ENCODE measurements at regions not wholly inside any gene's neighbourhood (a gene's known extent, or its start where the extent isn't known, plus 50 kb on each side); places are given as distances from the start of the nearest gene placed in this dataset.

GRCh38 chr13:83166550-83166949 lies 715.7 kb downstream of the SLITRK1 start:
- TF ChIP-seq ZFX (IDR thresholded peaks at IDR 0.05) (no peak), CTCF (conservative IDR thresholded peaks at IDR 0.05) (no peak)
- H3K27ac ChIP-seq: peak overlapping the region; percentile 63; the same call in 1 of the 2 replicates

- TF ChIP-seq CTCF (conservative IDR thresholded peaks at IDR 0.05) (no peak), ZFX (IDR thresholded peaks at IDR 0.05) (no peak)
- H3K27ac ChIP-seq: no peak overlapping the region
Observed at GRCh38 chr13:83162493-83162892, 719.8 kb downstream of the SLITRK1 start.

DNA sequence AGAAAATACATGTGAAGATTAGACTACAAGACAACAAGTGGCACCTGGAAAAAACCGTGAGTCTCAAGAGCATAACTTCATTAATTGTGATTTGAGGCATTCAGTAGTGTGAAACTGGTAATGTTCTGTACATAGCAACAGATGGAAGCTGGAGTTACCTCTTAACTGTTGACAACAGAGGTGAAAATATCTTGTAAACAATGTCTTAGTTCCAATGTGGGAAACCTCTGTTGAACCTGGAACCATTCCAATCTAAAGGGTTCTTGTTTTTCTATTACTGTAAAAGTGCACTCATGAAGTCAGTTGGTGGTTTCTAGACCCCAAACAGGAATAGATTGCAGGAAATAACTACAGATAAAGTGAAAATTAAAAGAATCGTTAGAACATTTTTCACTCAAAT lies 728.4 kb downstream of the SLITRK1 start:
- no peak overlapping the region for H3K27ac ChIP-seq
- TF ChIP-seq CTCF (conservative IDR thresholded peaks at IDR 0.05): no peak
- TF ChIP-seq ZFX (IDR thresholded peaks at IDR 0.05): no peak

DNA sequence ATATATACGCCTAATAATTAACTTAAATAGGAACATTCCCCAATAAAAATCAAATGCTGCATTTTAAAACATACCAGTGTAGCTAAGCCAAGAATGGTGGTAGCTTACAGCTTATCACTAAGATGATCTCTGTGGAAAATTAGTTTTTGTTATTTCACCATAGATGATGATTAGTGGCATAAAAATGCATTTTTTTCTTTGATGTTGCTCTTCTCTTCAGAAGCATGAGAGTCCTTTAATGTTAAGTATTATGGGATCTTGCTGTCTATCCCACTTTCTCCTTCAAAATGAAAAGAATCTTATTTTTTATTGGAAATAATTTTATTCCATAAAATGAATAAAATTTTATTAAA lies 731.0 kb downstream of the SLITRK1 start:
- H3K27ac ChIP-seq: no peak overlapping the region
- TF ChIP-seq CTCF (conservative IDR thresholded peaks at IDR 0.05) (no peak), ZFX (IDR thresholded peaks at IDR 0.05) (no peak)

DNA sequence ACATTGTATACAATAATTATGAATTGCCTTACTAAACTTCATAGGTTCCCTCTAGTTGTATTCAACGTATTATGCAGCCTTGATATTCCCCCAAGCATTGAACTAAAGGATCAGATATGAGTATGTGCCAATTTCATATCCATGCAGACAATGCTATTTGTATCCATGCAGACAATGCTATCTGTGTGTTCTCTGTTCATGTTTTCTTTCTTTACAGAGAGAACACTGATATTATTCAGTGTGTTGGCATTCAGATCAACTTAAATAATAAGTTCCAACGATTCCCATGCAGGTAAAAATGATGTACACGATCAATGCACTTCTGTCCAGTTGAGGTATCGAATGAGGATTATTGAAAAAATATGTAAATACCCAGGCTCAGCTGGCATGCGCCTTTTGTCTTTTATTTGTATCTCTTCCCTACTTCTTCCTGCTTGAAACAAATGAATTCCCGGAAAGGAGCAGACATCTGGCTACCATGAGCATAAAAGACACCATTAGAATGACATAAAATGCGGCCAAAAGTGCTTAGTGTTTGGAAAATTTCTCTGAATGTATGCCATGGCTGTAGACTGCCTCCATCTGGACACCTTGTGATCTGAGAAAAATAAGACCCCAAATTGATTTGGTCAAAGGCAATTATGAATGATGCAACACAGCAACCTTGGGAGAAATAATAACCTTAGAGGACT lies 731.5 kb downstream of the SLITRK1 start:
- TF ChIP-seq CTCF (conservative IDR thresholded peaks at IDR 0.05): no peak
- TF ChIP-seq ZFX (IDR thresholded peaks at IDR 0.05): no peak

DNA sequence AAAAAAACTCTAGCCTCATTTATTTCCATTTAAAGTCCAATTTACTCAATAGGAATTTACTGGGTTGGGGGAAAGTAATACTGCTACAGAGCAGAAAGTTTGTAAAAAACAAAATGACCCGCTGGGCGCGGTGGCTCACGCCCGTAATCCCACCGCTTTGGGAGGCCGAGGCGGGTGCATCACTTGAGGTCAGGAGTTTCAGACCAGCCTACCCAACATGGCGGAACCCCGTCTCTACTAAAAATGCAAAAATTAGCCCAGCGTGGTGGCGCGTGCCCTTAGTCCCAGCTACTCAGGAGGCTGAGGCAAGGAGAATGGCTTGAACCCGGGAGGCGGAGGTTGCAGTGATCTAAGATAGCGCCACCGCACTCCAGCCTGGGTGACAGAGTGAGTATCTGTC lies 745.6 kb downstream of the SLITRK1 start:
- no peak overlapping the region for H3K27ac ChIP-seq
- no peak for TF ChIP-seq ZFX (IDR thresholded peaks at IDR 0.05)
- TF ChIP-seq CTCF (conservative IDR thresholded peaks at IDR 0.05): no peak

More for the DNA sequence above, 731.5 kb downstream of the SLITRK1 start:
- no peak overlapping the region for H3K27ac ChIP-seq

- TF ChIP-seq CTCF (conservative IDR thresholded peaks at IDR 0.05): no peak
- no peak for TF ChIP-seq ZFX (IDR thresholded peaks at IDR 0.05)
- H3K27ac ChIP-seq: no peak overlapping the region
Observed at GRCh38 chr13:83125791-83126190, 756.5 kb downstream of the SLITRK1 start.
